Panc1 (cell line): ENCODE measurements at regions not wholly inside any gene's neighbourhood (a gene's known extent, or its start where the extent isn't known, plus 50 kb on each side); places are given as distances from the start of the nearest gene placed in this dataset.

ENCODE experiments used
- POLR2AphosphoS5 ChIP-seq: IDR thresholded peaks from 2 replicates; pipeline ENCODE4 v1.6.1; 2012; ENCODE audit warnings: mild to moderate bottlenecking, low read depth, low read length, moderate library complexity
- TF ChIP-seq, protein P1 (sequence below): fragments of 450-650 bp; IDR thresholded peaks from 2 replicates; pipeline ENCODE4 v1.5.1; 2017; ENCODE audit warnings: mild to moderate bottlenecking

DNA sequence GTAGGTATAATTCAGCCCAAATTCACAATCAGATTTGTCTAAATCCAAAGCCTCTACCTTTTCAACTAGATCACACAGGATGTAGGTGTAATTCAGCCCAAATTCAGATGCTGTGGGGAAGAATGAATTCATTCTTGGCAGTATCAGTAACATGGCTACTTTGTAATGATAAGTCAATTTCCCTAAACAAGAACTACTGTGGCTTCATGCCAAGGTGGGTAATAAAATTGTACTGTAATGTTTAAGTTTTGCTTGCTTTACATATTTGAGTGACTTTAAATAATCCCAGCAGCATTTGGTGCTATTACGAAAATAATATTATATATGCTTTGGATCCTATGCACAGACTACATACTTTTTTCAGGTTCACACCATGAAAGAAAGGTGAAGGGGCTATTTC, 239.1 kb downstream of the HDGFL1 start:
- TF ChIP-seq, protein P1, sequence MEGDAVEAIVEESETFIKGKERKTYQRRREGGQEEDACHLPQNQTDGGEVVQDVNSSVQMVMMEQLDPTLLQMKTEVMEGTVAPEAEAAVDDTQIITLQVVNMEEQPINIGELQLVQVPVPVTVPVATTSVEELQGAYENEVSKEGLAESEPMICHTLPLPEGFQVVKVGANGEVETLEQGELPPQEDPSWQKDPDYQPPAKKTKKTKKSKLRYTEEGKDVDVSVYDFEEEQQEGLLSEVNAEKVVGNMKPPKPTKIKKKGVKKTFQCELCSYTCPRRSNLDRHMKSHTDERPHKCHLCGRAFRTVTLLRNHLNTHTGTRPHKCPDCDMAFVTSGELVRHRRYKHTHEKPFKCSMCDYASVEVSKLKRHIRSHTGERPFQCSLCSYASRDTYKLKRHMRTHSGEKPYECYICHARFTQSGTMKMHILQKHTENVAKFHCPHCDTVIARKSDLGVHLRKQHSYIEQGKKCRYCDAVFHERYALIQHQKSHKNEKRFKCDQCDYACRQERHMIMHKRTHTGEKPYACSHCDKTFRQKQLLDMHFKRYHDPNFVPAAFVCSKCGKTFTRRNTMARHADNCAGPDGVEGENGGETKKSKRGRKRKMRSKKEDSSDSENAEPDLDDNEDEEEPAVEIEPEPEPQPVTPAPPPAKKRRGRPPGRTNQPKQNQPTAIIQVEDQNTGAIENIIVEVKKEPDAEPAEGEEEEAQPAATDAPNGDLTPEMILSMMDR, result no peak
- TF ChIP-seq POLR2AphosphoS5, result no peak
